Endothelial cell of umbilical vein (primary cell): ENCODE measurements at regions not wholly inside any gene's neighbourhood (a gene's known extent, or its start where the extent isn't known, plus 50 kb on each side); places are given as distances from the start of the nearest gene placed in this dataset.

Experiments
- BruUV-seq: library from RNA; stranded (reverse); fragments of 400-500 nt; replicated peaks from 2 replicates; lab custom pipeline; 2021; lab: Mats Ljungman, UMichigan
- CTCF ChIA-PET: fragments of 300-600, 350-600 bp; sonication (Branson Sonifier 250); formaldehyde crosslinking; loops from one replicate; lab custom pipeline; 2021; ENCODE audit warnings: antibody characterized with exemption, inconsistent platforms; lab: Charles Lee
- POLR2A ChIA-PET: fragments of 300-600, 350-600 bp; sonication (Branson Sonifier 250); formaldehyde crosslinking; loops from one replicate; lab custom pipeline; 2021; ENCODE audit warnings: antibody characterized with exemption, inconsistent platforms; lab: Charles Lee
- DNase-seq: peaks from one replicate; pipeline ENCODE4 v3.0.0-alpha.2; 2011; ENCODE audit warnings: low read depth, low spot score
- FAIRE-seq: peaks from 2 replicates; lab custom pipeline; 2011; peaks lifted over from hg19 to GRCh38; lab: Jason Lieb, UNC
- H2AFZ ChIP-seq: 2 replicates; pipeline ENCODE4 v1.6.0; 2012; ENCODE audit warnings: low read depth, low read length, control low read depth, inconsistent platforms
- H3K27ac ChIP-seq: 2 replicates; pipeline ENCODE4 v1.5.1; 2011; ENCODE audit warnings: low read depth, mild to moderate bottlenecking, control low read depth, low read length, moderate library complexity; ENCODE audit not compliant: insufficient read depth
- H3K27me3 ChIP-seq, 2 experiments: 2 replicates each; pipeline versions ENCODE4 v1.6.0 to v1.6.1; 2011; ENCODE audit warnings: low read length in 2 of 2, mixed read lengths in 1 of 2; ENCODE audit not compliant: control insufficient read depth in 2 of 2, insufficient read depth in 2 of 2
- H3K36me3 ChIP-seq, 2 experiments: 2 replicates in 1 of 2; 3 replicates in 1 of 2; pipeline ENCODE4 v1.5.1; 2011; ENCODE audit warnings: low read length in 2 of 2, mild to moderate bottlenecking in 1 of 2, moderate library complexity in 1 of 2; ENCODE audit not compliant: control insufficient read depth in 2 of 2, insufficient read depth in 2 of 2; ENCODE audit errors: extremely low read depth in 1 of 2
- H3K4me1 ChIP-seq: 3 replicates; pipeline ENCODE4 v1.5.1; 2011; ENCODE audit warnings: mild to moderate bottlenecking, low read length; ENCODE audit not compliant: control insufficient read depth, insufficient read depth; ENCODE audit errors: extremely low read depth
- H3K4me2 ChIP-seq: 2 replicates; pipeline ENCODE4 v1.6.1; 2011; ENCODE audit warnings: low read length, control low read depth, mixed read lengths; ENCODE audit not compliant: insufficient read depth
- H3K4me3 ChIP-seq, 3 experiments: fragments of 200-600 bp in 1 of 3; sonication (generic), shearing (Covaris generic) in 1 of 3; replicated peaks in 1 of 3; 2 replicates each; pipeline ENCODE4 v1.5.1; 2011 to 2016; ENCODE audit warnings: control low read depth in 3 of 3, low read length in 3 of 3, mild to moderate bottlenecking in 2 of 3, inconsistent platforms in 1 of 3, low read depth in 1 of 3, moderate library complexity in 1 of 3; ENCODE audit not compliant: insufficient read depth in 1 of 3
- H3K79me2 ChIP-seq: 2 replicates; pipeline ENCODE4 v1.6.0; 2012; ENCODE audit warnings: low read length, inconsistent platforms; ENCODE audit not compliant: control insufficient read depth, insufficient read depth
- H3K9ac ChIP-seq: replicated peaks from 2 replicates; pipeline ENCODE3; 2011; ENCODE audit warnings: low read length, control low read depth; ENCODE audit not compliant: insufficient read depth; ENCODE audit errors: extremely low read depth
- H3K9me1 ChIP-seq: replicated peaks from 3 replicates; pipeline ENCODE4 v1.6.0; 2011; ENCODE audit warnings: mild to moderate bottlenecking, low read length; ENCODE audit not compliant: control insufficient read depth, insufficient read depth; ENCODE audit errors: extremely low read depth
- H3K9me3 ChIP-seq: replicated peaks from 2 replicates; pipeline ENCODE4 v1.5.1; 2012; ENCODE audit warnings: low read length, inconsistent platforms; ENCODE audit not compliant: control insufficient read depth, insufficient read depth
- H4K20me1 ChIP-seq: replicated peaks from 2 replicates; pipeline ENCODE3; 2011; ENCODE audit warnings: mild to moderate bottlenecking, low read length; ENCODE audit not compliant: control insufficient read depth, insufficient read depth; ENCODE audit errors: extremely low read depth
- EZH2 ChIP-seq: IDR thresholded peaks from 2 replicates; pipeline ENCODE4 v1.6.1; 2012; ENCODE audit warnings: borderline replicate concordance, low read depth, mild to moderate bottlenecking, moderate library complexity, low read length, inconsistent platforms; ENCODE audit not compliant: severe bottlenecking
- FOS ChIP-seq: IDR thresholded peaks from 2 replicates; pipeline ENCODE4 v1.6.1; 2011; ENCODE audit warnings: mild to moderate bottlenecking, low read length, moderate library complexity, borderline replicate concordance; ENCODE audit not compliant: insufficient read depth
- GATA2 ChIP-seq: IDR thresholded peaks from 2 replicates; pipeline ENCODE4 v1.7.0; 2011; ENCODE audit warnings: low read depth, mild to moderate bottlenecking, moderate library complexity, mixed read lengths, low read length; ENCODE audit not compliant: insufficient read length, insufficient read depth
- JUN ChIP-seq: IDR thresholded peaks from 2 replicates; pipeline ENCODE4 v1.6.1; 2011; ENCODE audit warnings: borderline replicate concordance, low read depth; ENCODE audit not compliant: insufficient read length, insufficient read depth
- MYC ChIP-seq: IDR thresholded peaks from one replicate; pipeline ENCODE4 v1.6.1; 2011; ENCODE audit warnings: mild to moderate bottlenecking, low read depth, low read length
- POLR2A ChIP-seq: IDR thresholded peaks from 2 replicates; pipeline ENCODE4 v1.6.1; 2012; ENCODE audit warnings: low read depth, mild to moderate bottlenecking, control low read depth, low read length
- POLR2AphosphoS5 ChIP-seq: IDR thresholded peaks from 2 replicates; pipeline ENCODE4 v1.6.1; 2012; ENCODE audit warnings: low read depth, mild to moderate bottlenecking, control low read depth, low read length, moderate library complexity; ENCODE audit not compliant: insufficient read depth
- dilution Hi-C: fragments of 300-500 bp; cut with MboI; formaldehyde crosslinking; loops from one replicate; pipeline ENCODE4 v1.15.0; 2019; ENCODE audit warnings: low sequenced_read_pairs; ENCODE audit not compliant: extremely low pct_ligation_motif_present
- intact Hi-C: fragments of 100-400 bp; cut with micrococcal nuclease; formaldehyde crosslinking; loops from one replicate; pipeline ENCODE4 v1.10.0; 2022
- TF ChIP-seq, protein P1 (sequence below), 2 donors: IDR thresholded peaks; 1 replicate in 1 of 2; 2 replicates in 1 of 2; pipeline ENCODE4 v1.5.1; 2011; ENCODE audit warnings: low read length in 2 of 2, mild to moderate bottlenecking in 2 of 2, moderate library complexity in 2 of 2, control low read depth in 1 of 2, inconsistent platforms in 1 of 2, low read depth in 1 of 2; ENCODE audit not compliant: insufficient read depth in 1 of 2; ENCODE audit errors: extremely low read depth in 1 of 2

DNA sequence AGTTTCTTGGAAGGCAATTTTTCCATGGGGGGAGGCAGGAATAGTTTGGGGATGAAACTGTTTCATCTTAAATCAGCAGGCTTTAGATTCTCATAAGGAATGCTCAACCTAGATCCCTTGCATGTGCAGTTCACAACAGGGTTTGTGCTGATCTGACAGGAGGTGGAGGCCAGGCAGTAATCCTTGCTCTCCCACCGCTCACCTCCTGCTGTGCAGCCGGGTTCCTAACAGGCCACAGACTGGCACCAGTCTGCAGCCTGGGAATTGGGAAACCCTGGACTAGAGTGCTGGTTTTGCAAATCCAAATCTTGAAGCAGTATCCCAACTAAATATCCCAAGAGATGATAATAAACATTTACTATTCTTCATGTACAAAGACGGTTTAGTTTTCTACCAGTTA lies 256.3 kb upstream of the TMCO5A start:
- ChIA-PET POLR2A (no interaction called here), CTCF (no interaction called here)
- BruUV-seq: no TSS peak
- no peak overlapping the region for H3K4me2 ChIP-seq
- H3K4me3 ChIP-seq: no peak overlapping the region
- no peaks in the 10 kb centered on the region for H3K9me3 ChIP-seq
- H3K36me3 ChIP-seq: no peaks in the 10 kb centered on the region
- H3K27ac ChIP-seq: no peak overlapping the region
- no peaks in the 10 kb centered on the region for H4K20me1 ChIP-seq
- FAIRE-seq (no peak), DNase-seq (no peak)
- H3K9me1 ChIP-seq: no peaks in the 10 kb centered on the region
- H3K4me1 ChIP-seq: no peaks in the 10 kb centered on the region
- H3K9ac ChIP-seq: no peak overlapping the region
- intact Hi-C loops (no loop called here), dilution Hi-C loops (no loop called here)
- TF ChIP-seq, protein P1, sequence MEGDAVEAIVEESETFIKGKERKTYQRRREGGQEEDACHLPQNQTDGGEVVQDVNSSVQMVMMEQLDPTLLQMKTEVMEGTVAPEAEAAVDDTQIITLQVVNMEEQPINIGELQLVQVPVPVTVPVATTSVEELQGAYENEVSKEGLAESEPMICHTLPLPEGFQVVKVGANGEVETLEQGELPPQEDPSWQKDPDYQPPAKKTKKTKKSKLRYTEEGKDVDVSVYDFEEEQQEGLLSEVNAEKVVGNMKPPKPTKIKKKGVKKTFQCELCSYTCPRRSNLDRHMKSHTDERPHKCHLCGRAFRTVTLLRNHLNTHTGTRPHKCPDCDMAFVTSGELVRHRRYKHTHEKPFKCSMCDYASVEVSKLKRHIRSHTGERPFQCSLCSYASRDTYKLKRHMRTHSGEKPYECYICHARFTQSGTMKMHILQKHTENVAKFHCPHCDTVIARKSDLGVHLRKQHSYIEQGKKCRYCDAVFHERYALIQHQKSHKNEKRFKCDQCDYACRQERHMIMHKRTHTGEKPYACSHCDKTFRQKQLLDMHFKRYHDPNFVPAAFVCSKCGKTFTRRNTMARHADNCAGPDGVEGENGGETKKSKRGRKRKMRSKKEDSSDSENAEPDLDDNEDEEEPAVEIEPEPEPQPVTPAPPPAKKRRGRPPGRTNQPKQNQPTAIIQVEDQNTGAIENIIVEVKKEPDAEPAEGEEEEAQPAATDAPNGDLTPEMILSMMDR (IDR thresholded peaks at IDR 0.05; ENCODE audit: extremely low read depth in 1 of 2, insufficient read depth in 1 of 2, low read depth in 1 of 2, low read length in 2 of 2): no peak
- no peak for TF ChIP-seq JUN
- no peak for TF ChIP-seq POLR2A
- TF ChIP-seq GATA2: no peak
- TF ChIP-seq FOS: no peak
- no peak for TF ChIP-seq POLR2AphosphoS5
- no peaks in the 10 kb centered on the region for H3K79me2 ChIP-seq
- H3K27me3 ChIP-seq: no peaks in the 10 kb centered on the region
- H2AFZ ChIP-seq: no peak overlapping the region

- POLR2A ChIA-PET: no interaction called here
- Histone ChIP-seq H3K4me2 (no peak overlapping the region), H3K27me3 (no peaks in the 10 kb centered on the region), H3K4me1 (no peaks in the 10 kb centered on the region), H3K9me3 (no peaks in the 10 kb centered on the region), H3K4me3 (no peak overlapping the region), H4K20me1 (no peaks in the 10 kb centered on the region), H3K27ac (no peak overlapping the region), H3K9me1 (no peaks in the 10 kb centered on the region), H2AFZ (no peak overlapping the region), H3K36me3 (no peaks in the 10 kb centered on the region), H3K79me2 (no peaks in the 10 kb centered on the region), H3K9ac (no peak overlapping the region)
- dilution Hi-C loops: no loop called here
- BruUV-seq: no TSS peak
- CTCF ChIA-PET: interaction anchor here (1.0 kb wide), 1 partner anchor 157 kb away, joined by 4 read pairs; no protein-coding TSS in a partner anchor
- no peak for TF ChIP-seq JUN
- TF ChIP-seq EZH2: no peak
- no peak for TF ChIP-seq FOS
- no peak for TF ChIP-seq MYC
- TF ChIP-seq POLR2AphosphoS5: no peak
- no peak for FAIRE-seq
- no peak for DNase-seq
- intact Hi-C loops: loop anchor here (5.0 kb wide), 1 partner anchor 203 kb away; no protein-coding TSS in a partner anchor
Measured at GRCh38 chr15:37679627-37680026, 254.8 kb upstream of the TMCO5A start.
